ENCODE measurements at regions not wholly inside any gene's neighbourhood (a gene's known extent, or its start where the extent isn't known, plus 50 kb on each side); places are given as distances from the start of the nearest gene placed in this dataset.
"Not testable (repeated sequence)": the region's sequence is repeated elsewhere in the genome, so short reads cannot be mapped to it uniquely, and the experiment has no call there.

DNA sequence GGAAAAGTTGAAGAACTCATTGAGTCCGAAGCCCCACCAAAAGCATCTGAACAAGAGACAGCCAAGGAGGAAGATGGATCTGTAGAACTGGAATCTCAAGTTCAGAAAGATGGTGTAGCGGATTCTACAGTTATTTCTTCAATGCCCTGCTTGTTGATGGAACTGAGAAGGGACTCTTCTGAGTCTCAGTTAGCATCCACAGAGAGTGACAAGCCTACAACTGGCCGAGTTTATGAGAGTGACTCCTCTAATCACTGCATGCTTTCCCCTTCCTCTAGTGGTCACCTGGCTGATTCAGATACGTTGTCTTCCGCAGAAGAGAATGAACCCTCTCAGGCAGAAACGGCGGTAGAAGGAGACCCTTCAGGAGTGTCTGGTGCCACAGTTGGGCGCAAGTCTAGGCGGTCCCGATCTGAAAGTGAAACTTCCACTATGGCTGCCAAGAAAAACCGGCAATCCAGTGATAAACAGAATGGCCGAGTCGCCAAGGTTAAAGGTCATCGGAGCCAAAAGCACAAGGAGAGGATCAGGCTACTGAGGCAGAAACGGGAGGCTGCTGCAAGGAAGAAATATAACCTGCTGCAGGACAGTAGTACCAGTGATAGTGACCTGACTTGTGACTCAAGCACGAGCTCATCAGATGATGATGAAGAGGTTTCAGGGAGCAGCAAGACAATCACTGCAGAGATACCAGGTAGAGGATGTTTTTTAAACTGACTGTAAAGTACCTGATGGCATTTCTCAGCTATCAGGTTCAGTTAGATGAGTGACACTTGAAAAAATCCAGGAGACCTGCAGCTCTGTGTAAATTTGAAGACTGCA lies 111.9 kb downstream of the HAUS1 start:
- H3K9me3 Mint-ChIP-seq (ENCODE audit: low read depth) = no peaks in the 10 kb centered on the region
- peak overlapping the region; percentile 5 for H3K27ac Mint-ChIP-seq
- H3K4me1 Mint-ChIP-seq (ENCODE audit: low read depth) = peaks cover 78% of the 10 kb centered on the region
- H3K4me3 Mint-ChIP-seq = no peak overlapping the region
- no peaks in the 10 kb centered on the region for H3K27me3 Mint-ChIP-seq
- H3K36me3 Mint-ChIP-seq = peaks cover 18% of the 10 kb centered on the region

- peaks cover 83% of the 10 kb centered on the region for H3K4me1 Mint-ChIP-seq (ENCODE audit: low read depth)
- no peaks in the 10 kb centered on the region for H3K27me3 Mint-ChIP-seq
These were observed 115.9 kb downstream of the HAUS1 start for GRCh38 chr18:46220116-46220515.

GRCh38 chr18:46222093-46222492 lies 117.9 kb downstream of the HAUS1 start:
- no peaks in the 10 kb centered on the region for H3K9me3 Mint-ChIP-seq (ENCODE audit: low read depth)
- H3K27ac Mint-ChIP-seq = peak overlapping the region; percentile 64
- peak overlapping the region; percentile 46 for H3K4me3 Mint-ChIP-seq
- peaks cover 82% of the 10 kb centered on the region for H3K4me1 Mint-ChIP-seq (ENCODE audit: low read depth)
- peaks cover 16% of the 10 kb centered on the region for H3K36me3 Mint-ChIP-seq
- no peaks in the 10 kb centered on the region for H3K27me3 Mint-ChIP-seq

More at GRCh38 chr18:46220116-46220515, 115.9 kb downstream of the HAUS1 start:
- peak overlapping the region; percentile 19 for H3K27ac Mint-ChIP-seq
- no peaks in the 10 kb centered on the region for H3K9me3 Mint-ChIP-seq (ENCODE audit: low read depth)
- H3K36me3 Mint-ChIP-seq = peaks cover 21% of the 10 kb centered on the region
- H3K4me3 Mint-ChIP-seq = no peak overlapping the region

DNA sequence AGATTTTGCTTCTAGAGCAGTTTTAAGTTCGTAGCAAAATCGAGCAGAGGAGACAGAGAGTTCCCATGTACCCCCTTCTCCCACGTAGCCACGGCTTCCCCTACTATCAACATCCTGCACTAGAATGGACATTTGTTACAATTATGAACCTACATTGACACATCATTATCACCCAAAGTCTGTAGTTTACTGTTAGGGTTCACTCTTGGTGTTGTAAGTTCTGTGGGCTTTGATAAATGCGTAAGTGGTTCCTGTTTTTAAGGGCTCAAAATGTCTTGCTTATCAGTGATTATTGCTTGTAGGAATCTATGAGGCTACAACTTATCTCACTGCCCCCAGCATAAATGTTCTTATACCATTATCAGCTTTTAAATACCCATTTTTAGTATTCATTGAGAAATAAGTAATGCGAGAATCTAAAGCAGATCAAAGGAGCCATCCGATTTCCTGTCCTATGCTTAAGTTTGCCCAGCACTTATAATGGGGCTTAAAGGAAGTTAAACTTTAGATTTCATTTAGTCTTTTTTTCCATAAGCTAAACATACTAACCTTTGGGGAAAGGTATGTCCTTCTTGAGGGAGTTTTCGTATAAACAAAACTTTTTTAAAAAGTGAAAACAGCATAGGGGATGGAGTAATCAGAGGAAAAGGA lies 118.7 kb downstream of the HAUS1 start:
- H3K27me3 Mint-ChIP-seq = no peaks in the 10 kb centered on the region
- peaks cover 83% of the 10 kb centered on the region for H3K4me1 Mint-ChIP-seq (ENCODE audit: low read depth)
- peak overlapping the region; percentile 46 for H3K4me3 Mint-ChIP-seq
- no peaks in the 10 kb centered on the region for H3K9me3 Mint-ChIP-seq (ENCODE audit: low read depth)
- peak overlapping the region; percentile 64 for H3K27ac Mint-ChIP-seq
- H3K36me3 Mint-ChIP-seq = peaks cover 13% of the 10 kb centered on the region

DNA sequence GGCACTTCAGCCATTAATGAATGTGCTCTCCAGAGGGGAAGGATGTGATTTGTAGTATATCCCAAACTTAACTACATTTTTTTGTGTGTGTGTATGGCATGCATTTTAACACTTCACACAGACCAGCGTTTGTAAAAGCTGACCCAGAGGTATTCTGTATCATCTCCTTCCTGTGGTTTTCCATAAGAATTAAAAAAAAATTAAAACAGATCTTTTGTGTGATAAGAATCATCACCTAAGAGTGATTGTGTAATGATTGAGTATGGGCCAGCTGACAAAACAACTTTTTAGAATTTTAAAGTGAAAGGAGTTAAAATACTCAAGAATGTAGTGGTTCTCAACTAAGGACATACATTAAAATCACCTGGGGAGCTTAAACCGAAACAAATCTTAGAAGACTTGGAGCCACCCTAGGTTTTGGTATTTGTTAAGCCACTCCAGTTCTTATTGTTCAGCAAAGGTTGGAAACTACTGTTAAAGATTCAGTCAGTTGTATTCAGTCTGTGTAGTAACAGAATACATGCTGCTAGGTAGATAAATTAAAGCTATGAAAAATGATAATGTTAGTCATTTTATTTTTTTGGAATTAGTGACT lies 120.1 kb downstream of the HAUS1 start:
- Mint-ChIP-seq H3K27ac (peak overlapping the region; percentile 61), H3K9me3 (ENCODE audit: low read depth) (no peaks in the 10 kb centered on the region), H3K4me1 (ENCODE audit: low read depth) (peaks cover 81% of the 10 kb centered on the region), H3K4me3 (no peak overlapping the region), H3K27me3 (no peaks in the 10 kb centered on the region), H3K36me3 (peaks cover 11% of the 10 kb centered on the region)

DNA sequence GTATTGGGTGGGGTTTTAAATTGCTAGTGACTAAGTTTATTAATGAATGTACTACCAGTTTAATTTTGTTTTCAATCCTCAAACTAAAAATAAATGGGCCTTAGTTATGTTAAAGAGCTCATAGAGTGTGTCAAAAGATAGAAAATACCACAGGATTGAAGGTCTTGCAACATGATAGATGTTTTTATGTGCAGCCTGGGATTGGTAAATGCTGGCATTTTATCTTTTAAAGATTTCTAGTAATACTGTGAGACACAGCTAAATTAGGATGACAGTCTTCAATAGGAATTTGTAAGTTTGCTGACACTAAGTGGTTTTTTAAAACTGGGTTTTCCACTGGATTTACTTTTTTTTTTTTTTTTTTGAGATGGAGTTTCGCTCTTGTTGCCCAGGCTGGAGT lies 122.3 kb downstream of the HAUS1 start:
- Mint-ChIP-seq H3K4me3 (no peak overlapping the region), H3K9me3 (ENCODE audit: low read depth) (no peaks in the 10 kb centered on the region), H3K27me3 (no peaks in the 10 kb centered on the region), H3K36me3 (peaks cover 5% of the 10 kb centered on the region), H3K4me1 (ENCODE audit: low read depth) (peaks cover 78% of the 10 kb centered on the region), H3K27ac (no peak overlapping the region)

GRCh38 chr18:46229641-46230040 lies 125.5 kb downstream of the HAUS1 start:
- H3K4me1 Mint-ChIP-seq (ENCODE audit: low read depth) = peaks cover 64% of the 10 kb centered on the region
- H3K27ac Mint-ChIP-seq, H3K4me3 Mint-ChIP-seq: not testable (repeated sequence)

DNA sequence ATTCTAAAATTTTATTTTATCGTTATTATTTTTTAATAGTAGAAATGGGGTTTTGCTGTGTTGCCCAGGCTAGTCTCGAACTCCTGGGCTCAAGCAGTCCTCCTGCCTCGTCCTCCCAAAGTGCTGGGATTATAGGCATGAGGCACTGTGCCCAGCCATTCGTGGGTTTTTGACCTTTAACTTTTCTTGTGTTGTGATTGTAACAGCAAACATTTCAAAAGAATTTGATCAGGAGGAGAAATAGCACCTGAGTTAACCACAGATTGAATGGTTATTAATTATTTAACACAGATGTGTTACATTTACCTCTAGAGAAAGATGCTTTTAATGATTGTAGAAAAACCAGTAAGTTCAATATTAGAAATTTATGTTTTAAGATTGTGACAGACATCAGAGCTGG lies 132.0 kb downstream of the HAUS1 start:
- peaks cover 60% of the 10 kb centered on the region for H3K4me1 Mint-ChIP-seq (ENCODE audit: low read depth)

More at GRCh38 chr18:46229641-46230040, 125.5 kb downstream of the HAUS1 start:
- not testable (repeated sequence) for H3K9me3 Mint-ChIP-seq (ENCODE audit: low read depth); H3K36me3 Mint-ChIP-seq; H3K27me3 Mint-ChIP-seq

GRCh38 chr18:46237891-46238290 lies 133.7 kb downstream of the HAUS1 start:
- Mint-ChIP-seq H3K4me3 (no peak overlapping the region), H3K27ac (no peak overlapping the region), H3K36me3 (peaks cover 9% of the 10 kb centered on the region), H3K4me1 (ENCODE audit: low read depth) (peaks cover 52% of the 10 kb centered on the region), H3K9me3 (ENCODE audit: low read depth) (no peaks in the 10 kb centered on the region), H3K27me3 (no peaks in the 10 kb centered on the region)

More for the DNA sequence above, 132.0 kb downstream of the HAUS1 start:
- no peak overlapping the region for H3K27ac Mint-ChIP-seq
- no peak overlapping the region for H3K4me3 Mint-ChIP-seq
- H3K9me3 Mint-ChIP-seq (ENCODE audit: low read depth) = no peaks in the 10 kb centered on the region
- H3K27me3 Mint-ChIP-seq = no peaks in the 10 kb centered on the region
- H3K36me3 Mint-ChIP-seq = peaks cover 9% of the 10 kb centered on the region

- Mint-ChIP-seq H3K4me1 (ENCODE audit: low read depth) (peaks cover 56% of the 10 kb centered on the region), H3K36me3 (peaks cover 7% of the 10 kb centered on the region), H3K27ac (no peak overlapping the region), H3K27me3 (no peaks in the 10 kb centered on the region), H3K4me3 (no peak overlapping the region), H3K9me3 (ENCODE audit: low read depth) (no peaks in the 10 kb centered on the region)
These were observed 135.4 kb downstream of the HAUS1 start for GRCh38 chr18:46239549-46239948.

- H3K27me3 Mint-ChIP-seq = no peaks in the 10 kb centered on the region
- H3K9me3 Mint-ChIP-seq (ENCODE audit: low read depth) = no peaks in the 10 kb centered on the region
- H3K4me1 Mint-ChIP-seq (ENCODE audit: low read depth) = peaks cover 52% of the 10 kb centered on the region
- peaks cover 5% of the 10 kb centered on the region for H3K36me3 Mint-ChIP-seq
- no peak overlapping the region for H3K27ac Mint-ChIP-seq
- no peak overlapping the region for H3K4me3 Mint-ChIP-seq
These were observed 135.8 kb downstream of the HAUS1 start for GRCh38 chr18:46239998-46240397.

- not testable (repeated sequence) for H3K27ac Mint-ChIP-seq, H3K4me3 Mint-ChIP-seq
- peaks cover 48% of the 10 kb centered on the region for H3K4me1 Mint-ChIP-seq (ENCODE audit: low read depth)
These were observed 137.2 kb downstream of the HAUS1 start for GRCh38 chr18:46241393-46241792.

GRCh38 chr18:46242183-46242582 lies 138.0 kb downstream of the HAUS1 start:
- Mint-ChIP-seq H3K4me1 (ENCODE audit: low read depth) (peaks cover 50% of the 10 kb centered on the region), H3K9me3 (ENCODE audit: low read depth) (no peaks in the 10 kb centered on the region), H3K36me3 (peaks cover 7% of the 10 kb centered on the region), H3K4me3 (no peak overlapping the region), H3K27ac (no peak overlapping the region), H3K27me3 (no peaks in the 10 kb centered on the region)

More at GRCh38 chr18:46241393-46241792, 137.2 kb downstream of the HAUS1 start:
- not testable (repeated sequence) for H3K36me3 Mint-ChIP-seq; H3K27me3 Mint-ChIP-seq; H3K9me3 Mint-ChIP-seq (ENCODE audit: low read depth)

DNA sequence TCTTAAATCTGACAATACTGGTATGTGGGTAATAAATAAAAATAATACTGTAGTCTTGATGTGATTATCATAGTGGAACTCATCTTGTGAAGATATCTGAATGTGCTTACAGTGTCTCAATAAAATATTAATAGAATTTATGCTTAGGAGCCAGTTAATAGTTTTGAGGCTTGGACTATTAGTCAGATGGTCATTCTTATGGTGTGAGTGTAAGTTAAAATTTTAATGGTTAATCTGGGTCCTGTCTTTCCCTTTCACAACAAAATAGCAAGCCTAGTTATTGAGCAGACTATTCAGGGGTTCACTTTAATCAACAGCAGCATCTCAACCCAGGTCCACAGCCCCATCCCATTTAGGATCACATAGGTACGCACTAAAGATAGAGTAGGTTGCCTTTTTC lies 138.9 kb downstream of the HAUS1 start:
- Mint-ChIP-seq H3K4me3 (no peak overlapping the region), H3K36me3 (peaks cover 8% of the 10 kb centered on the region), H3K4me1 (ENCODE audit: low read depth) (peaks cover 53% of the 10 kb centered on the region), H3K27me3 (no peaks in the 10 kb centered on the region), H3K27ac (peak overlapping the region; percentile 16), H3K9me3 (ENCODE audit: low read depth) (no peaks in the 10 kb centered on the region)

GRCh38 chr18:46243673-46244072 lies 139.5 kb downstream of the HAUS1 start:
- Mint-ChIP-seq H3K9me3 (ENCODE audit: low read depth) (no peaks in the 10 kb centered on the region), H3K4me1 (ENCODE audit: low read depth) (peaks cover 54% of the 10 kb centered on the region), H3K36me3 (peaks cover 9% of the 10 kb centered on the region), H3K27ac (no peak overlapping the region), H3K4me3 (no peak overlapping the region), H3K27me3 (no peaks in the 10 kb centered on the region)

All from activated naive CD8-positive, alpha-beta T cell (primary cell).